ENCODE measurements at regions not wholly inside any gene's neighbourhood (a gene's known extent, or its start where the extent isn't known, plus 50 kb on each side); places are given as distances from the start of the nearest gene placed in this dataset.

GRCh38 chr10:108352771-108353170 lies 1188.3 kb upstream of the SORCS1 start:
- TF ChIP-seq RFX5 (IDR thresholded peaks at IDR 0.05; ENCODE audit: low read depth, low read length) = no peak
- no peak for TF ChIP-seq CTCF (conservative IDR thresholded peaks at IDR 0.05; ENCODE audit: low read depth, low read length)
- no peak for TF ChIP-seq POLR2A (IDR thresholded peaks at IDR 0.05; ENCODE audit: low read depth, low read length)
- TF ChIP-seq CEBPB (IDR thresholded peaks at IDR 0.05; ENCODE audit: low read depth, low read length) = no peak
- TF ChIP-seq MXI1 (IDR thresholded peaks at IDR 0.05; ENCODE audit: borderline replicate concordance, low read depth, low read length) = no peak
- no peak for TF ChIP-seq SMC3 (IDR thresholded peaks at IDR 0.05; ENCODE audit: low read depth, low read length)
- TF ChIP-seq BHLHE40 (IDR thresholded peaks at IDR 0.05; ENCODE audit: low read depth, low read length) = no peak

Measured in IMR-90 (cell line).